H1 (cell line): ENCODE measurements at regions not wholly inside any gene's neighbourhood (a gene's known extent, or its start where the extent isn't known, plus 50 kb on each side); places are given as distances from the start of the nearest gene placed in this dataset.

Experiments
- BCL11A ChIP-seq, 2 experiments: IDR thresholded peaks; one replicate each; pipeline ENCODE4 v1.6.1; 2011; ENCODE audit warnings: low read depth in 2 of 2, low read length in 2 of 2, mild to moderate bottlenecking in 2 of 2
- GTF2F1 ChIP-seq: IDR thresholded peaks from 2 replicates; pipeline ENCODE4 v1.6.1; 2012; ENCODE audit warnings: low read depth, low read length, improper control_type of control experiment, borderline replicate concordance
- POLR2AphosphoS5 ChIP-seq: IDR thresholded peaks from 2 replicates; pipeline ENCODE4 v1.6.1; 2011; ENCODE audit warnings: low read depth, low read length
- SIN3A ChIP-seq, 2 experiments: IDR thresholded peaks in 1 of 2; conservative IDR thresholded peaks in 1 of 2; 2 replicates each; pipeline ENCODE4 v1.6.1; 2011 to 2012; ENCODE audit warnings: low read length in 2 of 2, improper control_type of control experiment in 1 of 2, low read depth in 1 of 2, mild to moderate bottlenecking in 1 of 2
- SIRT6 ChIP-seq: IDR thresholded peaks from one replicate; pipeline ENCODE4 v1.7.1; 2012; ENCODE audit warnings: low read length, inconsistent platforms
- SP2 ChIP-seq: IDR thresholded peaks from 2 replicates; pipeline ENCODE4 v1.6.1; 2012; ENCODE audit warnings: mild to moderate bottlenecking, low read length, inconsistent platforms
- SRF ChIP-seq: IDR thresholded peaks from 2 replicates; pipeline ENCODE4 v1.6.1; 2011; ENCODE audit warnings: mild to moderate bottlenecking, low read depth, low read length, moderate library complexity
- TAF1 ChIP-seq: IDR thresholded peaks from 2 replicates; pipeline ENCODE4 v1.6.1; 2011; ENCODE audit warnings: mild to moderate bottlenecking, low read depth, low read length
- TF ChIP-seq, protein P1 (sequence below): fragments of 300-600 bp; sonication (generic); IDR thresholded peaks from 2 replicates; pipeline ENCODE4 v1.7.1; 2012; ENCODE audit warnings: low read length, moderate library complexity, mild to moderate bottlenecking, inconsistent platforms; ENCODE audit not compliant: insufficient replicate concordance

DNA sequence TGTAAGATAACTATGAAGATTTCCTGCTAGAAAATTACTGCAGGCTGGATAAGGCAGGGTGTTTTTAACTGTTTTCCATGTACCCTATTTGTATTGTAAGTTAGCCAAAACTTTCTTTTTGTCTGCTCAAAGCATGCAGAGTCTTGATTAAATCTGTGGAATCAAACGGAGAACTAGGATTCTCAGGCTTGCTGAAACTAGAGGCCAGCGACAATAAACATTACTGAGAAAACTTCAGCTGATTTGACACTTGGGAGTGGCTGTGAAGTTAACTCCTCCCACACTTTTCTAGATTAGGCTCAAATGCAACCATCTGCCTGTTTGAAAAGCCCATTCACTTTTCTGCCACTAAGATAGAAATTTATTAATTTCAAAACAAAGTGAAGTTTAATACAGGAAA is 153.2 kb upstream of the FRMD4B start (continued):
- TF ChIP-seq, protein P1, sequence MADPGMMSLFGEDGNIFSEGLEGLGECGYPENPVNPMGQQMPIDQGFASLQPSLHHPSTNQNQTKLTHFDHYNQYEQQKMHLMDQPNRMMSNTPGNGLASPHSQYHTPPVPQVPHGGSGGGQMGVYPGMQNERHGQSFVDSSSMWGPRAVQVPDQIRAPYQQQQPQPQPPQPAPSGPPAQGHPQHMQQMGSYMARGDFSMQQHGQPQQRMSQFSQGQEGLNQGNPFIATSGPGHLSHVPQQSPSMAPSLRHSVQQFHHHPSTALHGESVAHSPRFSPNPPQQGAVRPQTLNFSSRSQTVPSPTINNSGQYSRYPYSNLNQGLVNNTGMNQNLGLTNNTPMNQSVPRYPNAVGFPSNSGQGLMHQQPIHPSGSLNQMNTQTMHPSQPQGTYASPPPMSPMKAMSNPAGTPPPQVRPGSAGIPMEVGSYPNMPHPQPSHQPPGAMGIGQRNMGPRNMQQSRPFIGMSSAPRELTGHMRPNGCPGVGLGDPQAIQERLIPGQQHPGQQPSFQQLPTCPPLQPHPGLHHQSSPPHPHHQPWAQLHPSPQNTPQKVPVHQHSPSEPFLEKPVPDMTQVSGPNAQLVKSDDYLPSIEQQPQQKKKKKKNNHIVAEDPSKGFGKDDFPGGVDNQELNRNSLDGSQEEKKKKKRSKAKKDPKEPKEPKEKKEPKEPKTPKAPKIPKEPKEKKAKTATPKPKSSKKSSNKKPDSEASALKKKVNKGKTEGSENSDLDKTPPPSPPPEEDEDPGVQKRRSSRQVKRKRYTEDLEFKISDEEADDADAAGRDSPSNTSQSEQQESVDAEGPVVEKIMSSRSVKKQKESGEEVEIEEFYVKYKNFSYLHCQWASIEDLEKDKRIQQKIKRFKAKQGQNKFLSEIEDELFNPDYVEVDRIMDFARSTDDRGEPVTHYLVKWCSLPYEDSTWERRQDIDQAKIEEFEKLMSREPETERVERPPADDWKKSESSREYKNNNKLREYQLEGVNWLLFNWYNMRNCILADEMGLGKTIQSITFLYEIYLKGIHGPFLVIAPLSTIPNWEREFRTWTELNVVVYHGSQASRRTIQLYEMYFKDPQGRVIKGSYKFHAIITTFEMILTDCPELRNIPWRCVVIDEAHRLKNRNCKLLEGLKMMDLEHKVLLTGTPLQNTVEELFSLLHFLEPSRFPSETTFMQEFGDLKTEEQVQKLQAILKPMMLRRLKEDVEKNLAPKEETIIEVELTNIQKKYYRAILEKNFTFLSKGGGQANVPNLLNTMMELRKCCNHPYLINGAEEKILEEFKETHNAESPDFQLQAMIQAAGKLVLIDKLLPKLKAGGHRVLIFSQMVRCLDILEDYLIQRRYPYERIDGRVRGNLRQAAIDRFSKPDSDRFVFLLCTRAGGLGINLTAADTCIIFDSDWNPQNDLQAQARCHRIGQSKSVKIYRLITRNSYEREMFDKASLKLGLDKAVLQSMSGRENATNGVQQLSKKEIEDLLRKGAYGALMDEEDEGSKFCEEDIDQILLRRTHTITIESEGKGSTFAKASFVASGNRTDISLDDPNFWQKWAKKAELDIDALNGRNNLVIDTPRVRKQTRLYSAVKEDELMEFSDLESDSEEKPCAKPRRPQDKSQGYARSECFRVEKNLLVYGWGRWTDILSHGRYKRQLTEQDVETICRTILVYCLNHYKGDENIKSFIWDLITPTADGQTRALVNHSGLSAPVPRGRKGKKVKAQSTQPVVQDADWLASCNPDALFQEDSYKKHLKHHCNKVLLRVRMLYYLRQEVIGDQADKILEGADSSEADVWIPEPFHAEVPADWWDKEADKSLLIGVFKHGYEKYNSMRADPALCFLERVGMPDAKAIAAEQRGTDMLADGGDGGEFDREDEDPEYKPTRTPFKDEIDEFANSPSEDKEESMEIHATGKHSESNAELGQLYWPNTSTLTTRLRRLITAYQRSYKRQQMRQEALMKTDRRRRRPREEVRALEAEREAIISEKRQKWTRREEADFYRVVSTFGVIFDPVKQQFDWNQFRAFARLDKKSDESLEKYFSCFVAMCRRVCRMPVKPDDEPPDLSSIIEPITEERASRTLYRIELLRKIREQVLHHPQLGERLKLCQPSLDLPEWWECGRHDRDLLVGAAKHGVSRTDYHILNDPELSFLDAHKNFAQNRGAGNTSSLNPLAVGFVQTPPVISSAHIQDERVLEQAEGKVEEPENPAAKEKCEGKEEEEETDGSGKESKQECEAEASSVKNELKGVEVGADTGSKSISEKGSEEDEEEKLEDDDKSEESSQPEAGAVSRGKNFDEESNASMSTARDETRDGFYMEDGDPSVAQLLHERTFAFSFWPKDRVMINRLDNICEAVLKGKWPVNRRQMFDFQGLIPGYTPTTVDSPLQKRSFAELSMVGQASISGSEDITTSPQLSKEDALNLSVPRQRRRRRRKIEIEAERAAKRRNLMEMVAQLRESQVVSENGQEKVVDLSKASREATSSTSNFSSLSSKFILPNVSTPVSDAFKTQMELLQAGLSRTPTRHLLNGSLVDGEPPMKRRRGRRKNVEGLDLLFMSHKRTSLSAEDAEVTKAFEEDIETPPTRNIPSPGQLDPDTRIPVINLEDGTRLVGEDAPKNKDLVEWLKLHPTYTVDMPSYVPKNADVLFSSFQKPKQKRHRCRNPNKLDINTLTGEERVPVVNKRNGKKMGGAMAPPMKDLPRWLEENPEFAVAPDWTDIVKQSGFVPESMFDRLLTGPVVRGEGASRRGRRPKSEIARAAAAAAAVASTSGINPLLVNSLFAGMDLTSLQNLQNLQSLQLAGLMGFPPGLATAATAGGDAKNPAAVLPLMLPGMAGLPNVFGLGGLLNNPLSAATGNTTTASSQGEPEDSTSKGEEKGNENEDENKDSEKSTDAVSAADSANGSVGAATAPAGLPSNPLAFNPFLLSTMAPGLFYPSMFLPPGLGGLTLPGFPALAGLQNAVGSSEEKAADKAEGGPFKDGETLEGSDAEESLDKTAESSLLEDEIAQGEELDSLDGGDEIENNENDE, result no peak
- TF ChIP-seq SP2 (no peak), GTF2F1 (no peak), SIRT6 (no peak), BCL11A (IDR thresholded peaks at IDR 0.05; ENCODE audit: low read depth in 2 of 2, low read length in 2 of 2) (no peak), SIN3A (conservative IDR thresholded peaks at IDR 0.05 in 1 of 2, IDR thresholded peaks at IDR 0.05 in 1 of 2; ENCODE audit: low read depth in 1 of 2, low read length in 2 of 2) (no peak), POLR2AphosphoS5 (no peak), SRF (no peak), TAF1 (no peak)
